ENCODE measurements at regions not wholly inside any gene's neighbourhood (a gene's known extent, or its start where the extent isn't known, plus 50 kb on each side); places are given as distances from the start of the nearest gene placed in this dataset.

DNA sequence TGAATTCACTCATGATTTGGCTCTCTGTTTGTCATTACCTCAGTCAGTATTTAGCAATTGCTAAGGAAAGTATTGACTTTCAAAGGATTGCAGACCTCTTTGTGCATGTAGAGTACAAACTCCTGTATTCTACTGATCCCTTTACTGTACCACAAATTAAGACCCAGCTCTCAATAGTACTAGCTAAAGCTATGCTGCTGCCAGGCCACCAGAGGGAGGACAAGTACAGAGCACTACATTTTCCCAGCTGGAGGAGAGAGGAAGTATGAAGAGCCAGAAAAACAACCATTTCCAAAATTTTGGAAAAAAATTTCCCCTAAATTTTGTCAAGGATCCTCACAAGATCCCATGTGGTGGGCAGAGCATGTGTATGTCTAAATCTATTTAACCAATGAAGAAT lies 175.0 kb upstream of the MTMR8 start:
- TF ChIP-seq, protein P1, sequence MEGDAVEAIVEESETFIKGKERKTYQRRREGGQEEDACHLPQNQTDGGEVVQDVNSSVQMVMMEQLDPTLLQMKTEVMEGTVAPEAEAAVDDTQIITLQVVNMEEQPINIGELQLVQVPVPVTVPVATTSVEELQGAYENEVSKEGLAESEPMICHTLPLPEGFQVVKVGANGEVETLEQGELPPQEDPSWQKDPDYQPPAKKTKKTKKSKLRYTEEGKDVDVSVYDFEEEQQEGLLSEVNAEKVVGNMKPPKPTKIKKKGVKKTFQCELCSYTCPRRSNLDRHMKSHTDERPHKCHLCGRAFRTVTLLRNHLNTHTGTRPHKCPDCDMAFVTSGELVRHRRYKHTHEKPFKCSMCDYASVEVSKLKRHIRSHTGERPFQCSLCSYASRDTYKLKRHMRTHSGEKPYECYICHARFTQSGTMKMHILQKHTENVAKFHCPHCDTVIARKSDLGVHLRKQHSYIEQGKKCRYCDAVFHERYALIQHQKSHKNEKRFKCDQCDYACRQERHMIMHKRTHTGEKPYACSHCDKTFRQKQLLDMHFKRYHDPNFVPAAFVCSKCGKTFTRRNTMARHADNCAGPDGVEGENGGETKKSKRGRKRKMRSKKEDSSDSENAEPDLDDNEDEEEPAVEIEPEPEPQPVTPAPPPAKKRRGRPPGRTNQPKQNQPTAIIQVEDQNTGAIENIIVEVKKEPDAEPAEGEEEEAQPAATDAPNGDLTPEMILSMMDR (IDR thresholded peaks at IDR 0.05): no peak
- no peak for TF ChIP-seq POLR2A (IDR thresholded peaks at IDR 0.05)
